Colonic mucosa (tissue), 4 donors: ENCODE measurements at regions not wholly inside any gene's neighbourhood (a gene's known extent, or its start where the extent isn't known, plus 50 kb on each side); places are given as distances from the start of the nearest gene placed in this dataset.

Source experiments
- DNase-seq: peaks from one replicate; pipeline ENCODE4 v3.0.0-alpha.2; 2020
- H3K27ac ChIP-seq: fragments of 200-600 bp; one replicate; pipeline ENCODE4 v1.8.0; 2021
- H3K27me3 ChIP-seq: fragments of 200-600 bp; one replicate; pipeline ENCODE4 v1.8.0; 2021
- H3K36me3 ChIP-seq: fragments of 200-600 bp; one replicate; pipeline ENCODE4 v1.8.0; 2021
- H3K4me1 ChIP-seq: fragments of 200-600 bp; one replicate; pipeline ENCODE4 v1.8.0; 2021; ENCODE audit warnings: mild to moderate bottlenecking
- H3K4me3 ChIP-seq: fragments of 200-600 bp; one replicate; pipeline ENCODE4 v1.8.0; 2021
- H3K9ac ChIP-seq, 2 donors: one replicate each; pipeline ENCODE4 v1.7.0; 2013; ENCODE audit warnings: control low read depth in 2 of 2, low read depth in 2 of 2, low read length in 2 of 2
- H3K9me3 ChIP-seq: fragments of 200-600 bp; one replicate; pipeline ENCODE4 v1.8.0; 2021
- intact Hi-C: fragments of 100-400 bp; cut with DNase I; formaldehyde crosslinking; loops from one replicate; pipeline ENCODE4 v1.14.1; 2022
- TF ChIP-seq, protein P1 (sequence below): fragments of 200-600 bp; IDR thresholded peaks from one replicate; pipeline ENCODE4 v1.8.0; 2022; ENCODE audit warnings: antibody characterized with exemption, mild to moderate bottlenecking
- donor health status: healthy.
- donor health status: DM: no; HTN: no; CAD: no.
- donor health status: DM: no; HTN: no; CAD: no.

DNA sequence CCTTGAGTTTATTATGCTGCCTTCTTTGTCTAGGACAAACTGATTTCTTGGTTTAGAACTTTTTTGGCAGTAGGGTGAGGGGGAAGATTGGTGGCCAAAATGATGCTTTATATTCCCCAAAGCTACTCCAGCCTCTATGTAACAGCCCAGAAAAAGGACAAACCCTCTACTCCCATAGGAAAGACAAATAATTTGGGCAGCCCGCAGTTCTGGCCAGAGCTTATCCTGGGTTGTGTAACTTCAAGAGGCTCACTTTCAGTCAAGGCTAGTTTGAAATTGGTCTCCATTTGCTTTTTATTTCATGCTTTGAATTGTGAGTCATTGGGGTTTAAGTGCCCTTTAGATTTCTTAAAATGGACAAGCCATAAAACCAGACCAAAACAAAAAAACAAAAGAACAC, 142.3 kb downstream of the OLFM4 start:
- no peak for DNase-seq
- intact Hi-C loops, result no loop called here
- Histone ChIP-seq H3K9me3 (no peaks in the 10 kb centered on the region), H3K27me3 (no peaks in the 10 kb centered on the region), H3K36me3 (no peaks in the 10 kb centered on the region), H3K9ac (no peak overlapping the region), H3K27ac (no peak overlapping the region), H3K4me1 (no peaks in the 10 kb centered on the region), H3K4me3 (no peak overlapping the region)
- TF ChIP-seq, protein P1, sequence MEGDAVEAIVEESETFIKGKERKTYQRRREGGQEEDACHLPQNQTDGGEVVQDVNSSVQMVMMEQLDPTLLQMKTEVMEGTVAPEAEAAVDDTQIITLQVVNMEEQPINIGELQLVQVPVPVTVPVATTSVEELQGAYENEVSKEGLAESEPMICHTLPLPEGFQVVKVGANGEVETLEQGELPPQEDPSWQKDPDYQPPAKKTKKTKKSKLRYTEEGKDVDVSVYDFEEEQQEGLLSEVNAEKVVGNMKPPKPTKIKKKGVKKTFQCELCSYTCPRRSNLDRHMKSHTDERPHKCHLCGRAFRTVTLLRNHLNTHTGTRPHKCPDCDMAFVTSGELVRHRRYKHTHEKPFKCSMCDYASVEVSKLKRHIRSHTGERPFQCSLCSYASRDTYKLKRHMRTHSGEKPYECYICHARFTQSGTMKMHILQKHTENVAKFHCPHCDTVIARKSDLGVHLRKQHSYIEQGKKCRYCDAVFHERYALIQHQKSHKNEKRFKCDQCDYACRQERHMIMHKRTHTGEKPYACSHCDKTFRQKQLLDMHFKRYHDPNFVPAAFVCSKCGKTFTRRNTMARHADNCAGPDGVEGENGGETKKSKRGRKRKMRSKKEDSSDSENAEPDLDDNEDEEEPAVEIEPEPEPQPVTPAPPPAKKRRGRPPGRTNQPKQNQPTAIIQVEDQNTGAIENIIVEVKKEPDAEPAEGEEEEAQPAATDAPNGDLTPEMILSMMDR, result no peak

DNA sequence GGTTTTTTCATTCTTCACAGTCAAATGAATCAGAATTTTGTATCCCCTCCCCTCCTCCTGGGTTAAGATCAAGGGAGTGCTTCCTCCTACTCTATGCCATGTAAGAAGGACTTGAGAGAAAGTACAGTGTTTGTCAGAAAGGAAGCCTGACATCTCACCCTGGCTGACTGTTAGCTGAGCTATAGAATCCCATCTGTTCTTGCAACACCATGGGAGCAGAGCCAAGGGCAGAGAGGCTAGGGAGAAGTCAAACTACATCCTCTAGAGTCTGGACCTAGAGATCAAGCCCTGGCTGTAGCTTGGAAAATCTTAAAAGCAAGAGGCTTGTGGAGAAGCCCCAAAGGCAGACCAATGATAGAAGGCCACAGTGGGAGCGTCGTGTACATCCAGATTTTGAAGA, 145.9 kb downstream of the OLFM4 start:
- Histone ChIP-seq H3K4me1 (no peaks in the 10 kb centered on the region), H3K4me3 (no peak overlapping the region), H3K36me3 (no peaks in the 10 kb centered on the region), H3K27ac (no peak overlapping the region), H3K9me3 (no peaks in the 10 kb centered on the region), H3K27me3 (no peaks in the 10 kb centered on the region), H3K9ac (no peak overlapping the region)
- intact Hi-C loops, result no loop called here
- peak; percentile 18 for DNase-seq
- TF ChIP-seq, protein P1, result no peak

DNA sequence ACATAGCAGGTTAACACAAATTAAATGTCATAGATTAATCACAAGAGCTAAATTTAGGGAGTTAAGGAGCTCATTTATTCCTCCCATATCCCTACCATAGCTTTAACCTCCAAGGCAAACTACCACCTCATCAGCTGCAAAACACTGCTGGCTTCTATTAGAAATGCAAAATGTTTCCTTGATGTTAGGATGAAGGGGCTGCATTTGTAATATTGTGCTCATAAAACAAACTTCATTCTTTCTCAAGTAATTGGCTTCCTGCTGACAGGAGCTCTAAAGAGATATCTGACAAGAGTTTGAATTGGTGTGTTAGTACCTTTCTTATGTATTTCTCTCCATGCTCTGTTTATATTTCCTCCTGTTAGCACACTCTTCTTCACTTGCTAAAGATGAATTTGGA, 152.1 kb downstream of the OLFM4 start:
- TF ChIP-seq, protein P1, result no peak
- intact Hi-C loops, result no loop called here
- Histone ChIP-seq H3K9ac (no peak overlapping the region), H3K4me3 (no peak overlapping the region), H3K27me3 (no peaks in the 10 kb centered on the region), H3K36me3 (no peaks in the 10 kb centered on the region), H3K9me3 (no peaks in the 10 kb centered on the region), H3K27ac (no peak overlapping the region), H3K4me1 (no peaks in the 10 kb centered on the region)
- no peak for DNase-seq

DNA sequence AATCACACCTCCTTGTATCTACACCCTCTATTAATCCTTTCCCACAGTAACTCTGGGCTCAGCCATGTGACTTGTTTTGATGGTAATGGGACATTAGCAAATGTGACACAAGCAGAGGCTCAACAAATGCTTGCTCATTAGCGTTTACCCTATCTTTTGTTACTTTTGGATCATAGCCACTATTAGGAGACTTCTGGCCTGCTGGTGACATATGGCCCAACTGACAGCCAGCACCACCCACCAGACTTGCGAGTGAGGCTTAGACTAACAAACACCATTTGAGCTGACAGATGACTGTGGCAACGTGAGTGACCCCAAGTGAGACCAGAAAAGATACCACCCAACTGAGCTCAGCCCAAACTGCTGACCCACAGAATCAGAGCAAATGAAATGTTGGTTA, 154.1 kb downstream of the OLFM4 start:
- H3K36me3 ChIP-seq, result no peaks in the 10 kb centered on the region
- intact Hi-C loops, result no loop called here
- H3K27me3 ChIP-seq, result no peaks in the 10 kb centered on the region
- no peaks in the 10 kb centered on the region for H3K4me1 ChIP-seq
- DNase-seq, result no peak
- H3K27ac ChIP-seq, result no peak overlapping the region
- no peaks in the 10 kb centered on the region for H3K9me3 ChIP-seq
- TF ChIP-seq, protein P1, result no peak
- no peak overlapping the region for H3K9ac ChIP-seq
- H3K4me3 ChIP-seq, result no peak overlapping the region

DNA sequence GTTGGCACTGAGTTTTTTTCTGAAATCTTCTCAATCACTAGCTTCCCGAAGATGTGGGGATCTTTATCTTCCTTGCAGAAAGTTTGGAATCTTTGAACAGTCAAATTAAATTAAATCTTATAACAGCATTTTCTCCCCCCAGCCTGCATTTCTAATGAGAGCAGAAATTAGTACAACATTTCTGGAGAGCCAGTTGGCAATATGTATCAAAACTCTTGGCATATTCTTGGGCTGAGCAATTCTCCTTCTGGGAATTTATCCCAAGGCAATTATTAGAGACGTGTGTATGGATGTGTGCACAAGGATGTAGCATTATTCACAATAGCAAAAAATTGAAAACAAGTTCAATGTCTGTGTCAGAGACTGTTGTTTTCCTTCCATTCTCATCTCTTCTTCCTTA, 159.5 kb downstream of the OLFM4 start:
- no peak for DNase-seq
- Histone ChIP-seq H3K4me3 (no peak overlapping the region), H3K4me1 (no peaks in the 10 kb centered on the region), H3K9ac (no peak overlapping the region), H3K9me3 (no peaks in the 10 kb centered on the region), H3K27ac (no peak overlapping the region), H3K36me3 (no peaks in the 10 kb centered on the region), H3K27me3 (no peaks in the 10 kb centered on the region)
- intact Hi-C loops, result no loop called here
- TF ChIP-seq, protein P1, result no peak

DNA sequence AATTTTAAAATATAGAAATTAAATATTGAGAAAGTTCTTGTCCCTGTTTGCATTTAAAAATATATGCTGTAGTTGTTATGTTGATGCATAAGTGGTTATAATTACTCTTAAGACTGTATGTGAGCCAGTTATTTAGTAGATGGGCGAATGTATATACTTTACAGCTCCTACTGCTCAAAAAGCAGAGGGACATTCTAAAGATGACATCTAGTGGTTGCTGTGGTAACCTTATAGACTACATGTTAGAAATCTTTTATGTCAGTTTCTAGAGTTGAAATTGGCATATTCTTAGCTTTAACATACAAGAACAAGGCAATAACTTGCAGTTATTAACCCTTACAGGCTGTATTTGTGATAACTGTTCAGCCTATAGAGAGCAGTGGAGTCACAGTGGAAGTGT, 160.5 kb downstream of the OLFM4 start:
- H3K36me3 ChIP-seq, result no peaks in the 10 kb centered on the region
- intact Hi-C loops, result no loop called here
- TF ChIP-seq, protein P1, result no peak
- no peak for DNase-seq
- H3K27me3 ChIP-seq, result no peaks in the 10 kb centered on the region
- H3K4me3 ChIP-seq, result no peak overlapping the region
- H3K4me1 ChIP-seq, result no peaks in the 10 kb centered on the region
- no peak overlapping the region for H3K27ac ChIP-seq
- H3K9ac ChIP-seq, result no peak overlapping the region
- no peaks in the 10 kb centered on the region for H3K9me3 ChIP-seq
